Inflammatory macrophage treated with lipopolysaccharide for 1 hour (primary cell): ENCODE measurements at regions not wholly inside any gene's neighbourhood (a gene's known extent, or its start where the extent isn't known, plus 50 kb on each side); places are given as distances from the start of the nearest gene placed in this dataset.
"Not testable (repeated sequence)": the region's sequence is repeated elsewhere in the genome, so short reads cannot be mapped to it uniquely, and the experiment has no call there.

Experiments used
- DNase-seq, 2 donors: peaks; one replicate each; pipeline ENCODE4 v3.0.0-alpha.2; 2020 to 2022

- no peak for DNase-seq
Measured at GRCh38 chr3:191518861-191519260, 57.9 kb downstream of the PYDC2 start.

GRCh38 chr3:191521055-191521454 is 60.1 kb downstream of the PYDC2 start:
- no peak for DNase-seq

DNA sequence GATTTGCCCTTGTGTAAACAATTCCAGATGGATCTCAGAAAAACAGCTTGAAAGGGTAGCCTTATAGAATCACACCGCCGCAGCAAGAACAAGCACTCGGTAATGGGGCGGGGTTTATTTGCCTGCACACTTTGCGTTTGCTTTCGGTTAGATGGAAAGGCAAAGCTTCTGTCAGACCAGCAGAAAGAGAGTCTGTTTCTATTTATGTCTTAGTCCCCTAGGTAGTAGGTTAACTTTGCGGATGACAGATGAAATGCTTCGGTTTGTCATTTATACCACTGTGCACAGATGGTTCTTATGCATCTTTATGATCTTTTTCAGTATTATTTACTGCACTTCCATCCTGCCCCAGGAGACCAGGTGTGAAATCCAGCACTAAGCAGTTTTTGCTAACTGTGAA is 62.2 kb downstream of the PYDC2 start:
- DNase-seq: no peak

DNA sequence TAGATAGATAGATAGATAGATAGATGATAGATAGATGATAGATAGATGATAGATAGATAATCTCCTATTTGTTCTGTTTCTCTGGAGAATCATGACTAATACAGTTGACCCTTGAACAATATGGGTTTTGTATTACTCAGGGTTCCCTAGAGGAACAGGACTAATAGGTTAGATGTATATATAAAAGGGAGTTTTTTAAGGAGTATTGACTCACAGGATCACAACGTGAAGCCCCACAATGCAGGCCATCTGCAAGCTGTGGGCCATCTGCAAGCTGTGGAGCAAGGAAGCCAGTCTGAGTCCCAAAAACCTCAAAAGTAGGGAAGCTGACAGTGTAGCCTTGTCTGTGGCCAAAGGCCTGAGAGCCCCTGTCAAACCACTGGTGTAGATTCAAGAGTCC is 67.6 kb downstream of the PYDC2 start:
- DNase-seq: no peak

DNA sequence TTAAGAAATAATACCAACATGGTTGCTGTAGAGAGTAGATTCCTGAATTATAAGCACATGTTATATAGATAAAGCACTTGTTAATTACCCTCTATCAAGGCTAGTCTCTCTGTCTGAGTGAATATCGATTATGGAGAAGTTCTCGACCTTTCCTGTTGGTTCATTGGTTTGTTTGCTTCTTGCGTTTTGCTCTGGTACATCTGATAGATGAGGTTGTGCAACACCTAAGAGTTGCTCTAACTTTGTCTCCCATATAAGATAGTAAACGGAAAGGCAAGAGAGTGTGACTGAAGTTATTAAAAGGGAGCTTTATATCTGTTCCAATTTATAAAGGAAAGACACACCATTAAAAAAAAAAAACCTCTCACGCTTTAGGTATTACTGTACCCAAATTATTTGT is 69.0 kb downstream of the PYDC2 start:
- DNase-seq: no peak

- DNase-seq: no peak
Measured at GRCh38 chr3:191531434-191531972, 70.5 kb downstream of the PYDC2 start.

DNA sequence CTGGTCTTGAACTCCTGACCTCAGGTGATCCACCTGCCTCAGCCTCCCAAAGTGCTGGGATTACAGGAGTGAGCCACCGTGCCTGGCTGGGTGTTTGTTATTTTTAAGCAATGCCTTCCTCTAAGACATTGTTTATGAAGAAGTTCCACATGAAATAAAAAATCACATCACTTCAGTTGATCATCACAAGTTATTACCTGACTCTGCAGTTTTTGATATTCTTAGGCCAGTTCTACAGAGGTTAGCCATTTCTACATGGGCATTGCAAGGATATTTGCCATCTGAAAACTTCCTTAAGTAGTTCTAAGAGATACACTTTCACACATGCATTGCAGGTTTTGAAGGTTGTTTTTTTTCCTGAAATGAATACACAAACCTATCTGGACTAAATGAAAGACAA is 82.1 kb downstream of the PYDC2 start:
- no peak for DNase-seq

GRCh38 chr3:191543897-191544296 is 82.9 kb downstream of the PYDC2 start:
- DNase-seq: no peak

DNA sequence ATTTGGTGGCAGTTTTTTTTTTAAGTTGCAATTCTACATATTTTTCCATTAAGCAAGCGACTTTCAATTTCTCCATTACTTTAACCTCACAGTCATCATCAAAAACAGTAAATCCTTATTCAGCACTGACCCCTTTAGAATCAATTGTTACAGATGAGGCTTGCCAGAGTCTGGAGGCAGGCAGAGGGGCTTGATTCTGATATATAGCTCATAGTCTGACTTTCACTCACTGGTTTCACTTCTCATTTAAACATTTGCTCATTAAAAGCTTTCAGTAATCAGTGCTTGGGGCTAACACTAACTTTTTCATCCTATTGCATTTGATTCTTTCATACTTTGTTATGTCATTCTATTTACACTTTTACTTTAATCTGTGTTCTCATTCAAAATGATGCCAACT is 88.4 kb downstream of the PYDC2 start:
- no peak for DNase-seq

- no peak for DNase-seq
Measured at GRCh38 chr3:191555037-191555436, 94.1 kb downstream of the PYDC2 start.

GRCh38 chr3:191557322-191557721 is 96.4 kb downstream of the PYDC2 start:
- DNase-seq: no peak

- no peak for DNase-seq
Measured at GRCh38 chr3:191563722-191564121, 102.8 kb downstream of the PYDC2 start.

DNA sequence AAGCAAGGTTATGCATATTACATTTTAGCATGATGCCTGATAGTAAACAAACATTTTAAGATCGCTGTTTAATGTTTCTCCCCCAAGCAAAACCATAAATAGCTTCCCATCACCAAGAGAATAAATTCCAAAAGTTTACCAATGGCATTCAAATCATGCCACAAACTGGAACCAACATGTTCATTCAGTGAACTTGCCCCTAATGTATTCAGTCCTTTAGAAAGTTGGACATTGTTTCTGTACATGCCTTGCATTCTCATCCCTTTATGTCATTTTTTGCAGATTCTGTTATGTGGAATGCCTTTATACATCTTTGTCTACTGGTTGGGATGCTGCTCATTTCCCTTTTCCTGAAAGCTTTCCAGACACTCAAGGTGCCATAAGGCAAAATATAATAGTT is 105.5 kb downstream of the PYDC2 start:
- no peak for DNase-seq

- no peak for DNase-seq
Measured at GRCh38 chr3:191568206-191568605, 107.2 kb downstream of the PYDC2 start.

DNA sequence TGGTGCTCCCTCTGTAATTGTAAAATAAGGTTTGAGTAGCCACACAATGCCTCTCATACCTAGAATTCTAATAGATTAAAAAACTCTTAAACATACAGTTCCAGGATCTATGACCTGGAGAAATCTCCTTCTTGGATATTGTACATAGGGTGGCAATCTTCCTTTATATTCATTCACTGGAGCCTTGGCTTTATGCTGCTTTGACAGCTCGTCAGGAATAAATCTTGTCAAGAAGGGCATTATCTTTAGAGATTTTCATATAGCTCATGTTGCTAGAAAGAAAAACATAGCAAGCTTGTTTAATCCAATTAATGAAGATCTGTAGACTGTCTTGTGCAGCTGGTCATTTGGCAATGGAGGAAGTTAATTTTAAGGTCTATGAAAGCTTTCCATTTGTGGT is 131.1 kb downstream of the PYDC2 start:
- no peak for DNase-seq

DNA sequence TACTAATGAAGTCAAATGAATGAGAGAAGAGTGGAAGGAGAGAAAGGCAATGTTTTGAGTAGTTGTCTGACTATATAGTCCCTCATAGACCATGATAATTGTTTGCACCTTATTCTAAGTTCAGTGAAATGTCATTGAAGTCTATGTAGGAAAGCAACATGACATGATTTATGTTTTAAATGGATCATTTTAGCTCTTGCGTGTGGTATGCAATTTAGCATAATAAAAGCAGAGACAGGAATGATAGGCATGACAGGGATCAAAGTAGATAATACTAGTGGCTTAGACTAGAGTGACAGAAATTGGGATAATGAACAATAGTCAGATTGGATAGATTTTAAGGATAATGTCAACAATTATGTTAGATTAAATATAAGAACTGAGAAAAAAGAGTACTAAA is 132.5 kb downstream of the PYDC2 start:
- DNase-seq: no peak

DNA sequence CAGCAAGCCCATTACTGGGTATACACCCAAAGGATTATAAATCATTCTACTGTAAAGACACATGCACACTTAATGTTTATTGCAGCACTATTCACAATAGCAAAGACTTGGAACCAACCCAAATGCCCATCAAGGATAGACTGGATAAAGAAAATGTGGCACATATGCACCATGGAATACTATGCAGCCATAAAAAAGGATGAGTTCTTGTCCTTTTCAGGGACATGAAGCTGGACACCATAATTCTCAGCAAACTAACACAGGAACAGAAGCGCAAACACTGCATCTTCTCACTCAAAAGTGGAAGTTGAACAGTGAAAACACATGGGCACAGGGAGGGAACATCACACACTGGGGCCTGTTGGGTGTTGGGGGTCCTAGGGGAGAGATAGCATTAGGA is 154.5 kb downstream of the PYDC2 start:
- DNase-seq: not testable (repeated sequence)

GRCh38 chr3:191624299-191624698 is 163.3 kb downstream of the PYDC2 start:
- DNase-seq: no peak

DNA sequence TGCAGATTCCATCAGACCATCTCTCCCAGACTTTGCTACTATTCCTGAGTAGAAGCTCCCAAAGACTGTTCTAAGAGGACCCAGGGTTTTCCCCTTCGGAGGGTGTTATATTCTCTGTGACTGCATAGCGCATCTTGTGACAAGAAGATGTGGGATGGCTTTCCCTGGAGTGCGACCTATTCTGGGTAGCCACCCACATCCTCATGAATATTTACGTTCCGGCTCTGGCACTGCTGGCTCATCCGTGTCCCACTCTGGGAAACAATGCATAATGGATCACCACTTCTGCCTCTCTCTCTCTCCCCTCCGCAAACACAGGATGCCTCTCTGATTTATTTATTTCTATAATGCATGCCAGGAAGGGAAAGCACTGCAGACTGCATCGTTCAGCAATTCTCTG is 166.1 kb downstream of the PYDC2 start:
- peak in 1 of 2 donors; percentile 3 for DNase-seq

- no peak for DNase-seq
Measured at GRCh38 chr3:191628571-191628970, 167.6 kb downstream of the PYDC2 start.

GRCh38 chr3:191631496-191631895 is 170.5 kb downstream of the PYDC2 start:
- no peak for DNase-seq

DNA sequence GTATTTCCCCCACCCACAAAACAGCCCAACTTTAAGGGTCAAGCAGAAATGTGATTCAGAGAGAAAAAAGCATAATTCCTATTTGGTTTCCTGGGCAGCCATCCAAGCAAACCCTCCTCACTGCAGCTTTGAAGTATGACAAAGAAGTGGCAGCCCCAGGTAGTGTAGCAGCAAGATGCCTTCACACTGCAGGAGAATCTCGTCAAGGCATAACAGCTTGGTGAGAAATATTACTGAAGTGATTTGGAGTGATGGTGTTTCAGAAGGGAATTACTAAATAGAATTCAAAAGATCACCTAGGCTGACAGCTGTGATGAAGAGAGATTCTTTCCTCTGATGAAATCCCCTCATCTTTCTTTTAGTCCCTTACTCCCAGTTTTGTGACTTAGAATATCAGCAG is 173.9 kb downstream of the PYDC2 start:
- no peak for DNase-seq

GRCh38 chr3:191637611-191638010 is 176.6 kb downstream of the PYDC2 start:
- no peak for DNase-seq

- no peak for DNase-seq
Measured at GRCh38 chr3:191641789-191642188, 180.8 kb downstream of the PYDC2 start.

DNA sequence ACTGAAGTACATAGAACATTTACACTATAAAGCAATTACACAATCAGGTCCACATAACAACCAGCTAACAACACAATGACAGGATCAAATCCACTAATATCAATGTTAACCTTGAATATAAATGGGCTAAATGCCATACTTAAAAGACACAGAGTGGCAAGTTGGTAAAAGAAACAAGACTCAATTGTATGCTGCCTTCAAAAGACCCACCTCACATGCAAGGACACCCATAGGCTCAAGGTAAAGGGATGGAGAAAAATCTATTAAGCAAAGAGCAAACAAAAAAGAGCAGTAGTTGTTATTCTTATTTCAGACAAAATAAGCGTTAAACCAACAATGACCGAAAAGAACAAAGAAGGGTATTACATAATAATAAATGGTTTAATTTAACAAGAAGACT is 183.3 kb downstream of the PYDC2 start:
- no peak for DNase-seq

GRCh38 chr3:191646242-191646641 is 185.3 kb downstream of the PYDC2 start:
- no peak for DNase-seq
